H9 (cell line): ENCODE measurements at regions not wholly inside any gene's neighbourhood (a gene's known extent, or its start where the extent isn't known, plus 50 kb on each side); places are given as distances from the start of the nearest gene placed in this dataset.

Experiments
- DNase-seq: peaks from one replicate; pipeline ENCODE4 v3.0.0-alpha.2; 2017
- H2AFZ ChIP-seq: one replicate; pipeline ENCODE4 v1.6.1; 2013; ENCODE audit warnings: mild to moderate bottlenecking, low read length, control low read depth, moderate library complexity
- H2AK5ac ChIP-seq: 2 replicates; pipeline ENCODE4 v1.6.1; 2013; ENCODE audit warnings: low read length, control low read depth, mixed read lengths; ENCODE audit not compliant: insufficient read length
- H2BK120ac ChIP-seq: one replicate; pipeline ENCODE4 v1.6.1; 2013; ENCODE audit warnings: low read depth, mild to moderate bottlenecking, low read length, control low read depth, inconsistent platforms; ENCODE audit not compliant: poor library complexity, severe bottlenecking
- H2BK12ac ChIP-seq: 2 replicates; pipeline ENCODE4 v1.6.1; 2013; ENCODE audit warnings: low read length, control low read depth, mixed read lengths, low read depth; ENCODE audit not compliant: insufficient read length
- H2BK15ac ChIP-seq: 2 replicates; pipeline ENCODE4 v1.6.1; 2013; ENCODE audit warnings: low read depth, low read length, control low read depth
- H2BK20ac ChIP-seq: one replicate; pipeline ENCODE4 v1.6.1; 2013; ENCODE audit warnings: low read depth, mild to moderate bottlenecking, low read length, control low read depth, inconsistent platforms; ENCODE audit not compliant: poor library complexity, severe bottlenecking
- H2BK5ac ChIP-seq: 2 replicates; pipeline ENCODE4 v1.6.1; 2013; ENCODE audit warnings: low read length, control low read depth, mixed read lengths; ENCODE audit not compliant: insufficient read length
- H3K14ac ChIP-seq: 2 replicates; pipeline ENCODE4 v1.6.1; 2013; ENCODE audit warnings: low read length, control low read depth; ENCODE audit not compliant: insufficient read depth
- H3K18ac ChIP-seq: 2 replicates; pipeline ENCODE4 v1.6.1; 2013; ENCODE audit warnings: low read depth, mild to moderate bottlenecking, mixed read lengths, low read length, control low read depth; ENCODE audit not compliant: insufficient read length
- H3K23ac ChIP-seq: 2 replicates; pipeline ENCODE4 v1.6.1; 2013; ENCODE audit warnings: low read length, control low read depth, mixed read lengths, low read depth; ENCODE audit not compliant: insufficient read length
- H3K23me2 ChIP-seq: 2 replicates; pipeline ENCODE4 v1.6.1; 2013; ENCODE audit warnings: low read depth, mild to moderate bottlenecking, mixed read lengths, low read length, control low read depth; ENCODE audit not compliant: insufficient read length, poor library complexity, severe bottlenecking
- H3K27ac ChIP-seq: 2 replicates; pipeline ENCODE4 v1.5.1; 2013; ENCODE audit warnings: low read length, control low read depth, mixed read lengths, low read depth; ENCODE audit not compliant: insufficient read length
- H3K27me3 ChIP-seq: 2 replicates; pipeline ENCODE4 v1.6.1; 2013; ENCODE audit warnings: low read length, control low read depth, inconsistent platforms; ENCODE audit not compliant: insufficient read depth
- H3K4ac ChIP-seq: 2 replicates; pipeline ENCODE4 v1.6.1; 2013; ENCODE audit warnings: low read depth, mild to moderate bottlenecking, control low read depth, inconsistent platforms, low read length, moderate library complexity
- H3K4me1 ChIP-seq: 2 replicates; pipeline ENCODE4 v1.6.1; 2013; ENCODE audit warnings: low read length, control low read depth, inconsistent platforms; ENCODE audit not compliant: insufficient read depth
- H3K4me2 ChIP-seq: 2 replicates; pipeline ENCODE4 v1.6.1; 2013; ENCODE audit warnings: low read length, control low read depth, mixed read lengths; ENCODE audit not compliant: insufficient read length, insufficient read depth
- H3K56ac ChIP-seq: 2 replicates; pipeline ENCODE4 v1.6.1; 2013; ENCODE audit warnings: low read depth, mild to moderate bottlenecking, mixed read lengths, low read length, control low read depth; ENCODE audit not compliant: insufficient read length
- H3K79me1 ChIP-seq: 2 replicates; pipeline ENCODE4 v1.6.1; 2013; ENCODE audit warnings: low read depth, mild to moderate bottlenecking, moderate library complexity, low read length, control low read depth, inconsistent platforms; ENCODE audit not compliant: insufficient read depth, poor library complexity, severe bottlenecking
- H3K79me2 ChIP-seq: 2 replicates; pipeline ENCODE4 v1.6.1; 2013; ENCODE audit warnings: low read length, control low read depth, inconsistent platforms; ENCODE audit not compliant: insufficient read depth
- H3K9ac ChIP-seq: 2 replicates; pipeline ENCODE4 v1.6.1; 2013; ENCODE audit warnings: low read length, control low read depth, mixed read lengths; ENCODE audit not compliant: insufficient read length; ENCODE audit errors: extremely low read depth
- H3K9me3 ChIP-seq: one replicate; pipeline ENCODE4 v1.6.1; 2013; ENCODE audit warnings: low read depth, low read length, inconsistent platforms; ENCODE audit not compliant: control insufficient read depth
- H3T11ph ChIP-seq: one replicate; pipeline ENCODE4 v1.6.1; 2013; ENCODE audit warnings: mild to moderate bottlenecking, low read length, control low read depth, inconsistent platforms
- H4K20me1 ChIP-seq: one replicate; pipeline ENCODE4 v1.6.1; 2013; ENCODE audit not compliant: control insufficient read depth, insufficient read length, insufficient read depth
- H4K5ac ChIP-seq: 2 replicates; pipeline ENCODE4 v1.6.1; 2013; ENCODE audit warnings: low read depth, mild to moderate bottlenecking, mixed read lengths, low read length, control low read depth; ENCODE audit not compliant: insufficient read length
- H4K8ac ChIP-seq: replicated peaks from 2 replicates; pipeline ENCODE4 v1.6.1; 2013; ENCODE audit warnings: low read length, control low read depth, mixed read lengths, low read depth; ENCODE audit not compliant: insufficient read length
- H4K91ac ChIP-seq: 2 replicates; pipeline ENCODE4 v1.6.1; 2013; ENCODE audit warnings: low read depth, mild to moderate bottlenecking, moderate library complexity, mixed read lengths, low read length, control low read depth; ENCODE audit not compliant: insufficient read length
- H3K27ac Mint-ChIP-seq, 3 experiments: 2 replicates in 2 of 3; 3 replicates in 1 of 3; pipeline ENCODE4 v1.8.0; 2020 to 2021; ENCODE audit warnings: mixed read lengths in 3 of 3, mild to moderate bottlenecking in 1 of 3, moderate library complexity in 1 of 3
- H3K27me3 Mint-ChIP-seq: 2 replicates; pipeline ENCODE4 v1.8.0; 2021; ENCODE audit warnings: low read depth, mild to moderate bottlenecking, moderate library complexity, mixed read lengths
- H3K36me3 Mint-ChIP-seq, 3 experiments: 2 replicates in 2 of 3; 3 replicates in 1 of 3; pipeline ENCODE4 v1.8.0; 2020 to 2021; ENCODE audit warnings: low read depth in 3 of 3, mixed read lengths in 3 of 3; ENCODE audit not compliant: insufficient read depth in 1 of 3
- H3K4me1 Mint-ChIP-seq, 2 experiments: 2 replicates each; pipeline ENCODE4 v1.8.0; 2020; ENCODE audit warnings: mixed read lengths in 2 of 2
- H3K4me3 Mint-ChIP-seq, 2 experiments: 2 replicates in 1 of 2; 3 replicates in 1 of 2; pipeline ENCODE4 v1.8.0; 2020 to 2021; ENCODE audit warnings: mild to moderate bottlenecking in 2 of 2, mixed read lengths in 2 of 2, moderate library complexity in 1 of 2
- H3K9me3 Mint-ChIP-seq, 2 experiments: 2 replicates in 1 of 2; 3 replicates in 1 of 2; pipeline ENCODE4 v1.8.0; 2020; ENCODE audit warnings: mild to moderate bottlenecking in 2 of 2, mixed read lengths in 2 of 2, moderate library complexity in 1 of 2
- WGBS: extraction: QIAGEN DNeasy Blood & Tissue Kit; methylation state at CpG from one replicate; pipeline ENCODE4 v1.1.7; 2013; ENCODE audit warnings: missing lambda C conversion rate, low lambda C conversion rate, mixed read lengths; ENCODE audit not compliant: insufficient read length; ENCODE audit errors: extremely low coverage; 5-methylcytosine and 5-hydroxymethylcytosine counted together
- TF ChIP-seq, protein P1 (sequence below): fragments of 200-600 bp; sonication (generic); conservative IDR thresholded peaks from 3 replicates; pipeline ENCODE4 v1.8.0; 2021; ENCODE audit warnings: antibody characterized with exemption, mild to moderate bottlenecking

DNA sequence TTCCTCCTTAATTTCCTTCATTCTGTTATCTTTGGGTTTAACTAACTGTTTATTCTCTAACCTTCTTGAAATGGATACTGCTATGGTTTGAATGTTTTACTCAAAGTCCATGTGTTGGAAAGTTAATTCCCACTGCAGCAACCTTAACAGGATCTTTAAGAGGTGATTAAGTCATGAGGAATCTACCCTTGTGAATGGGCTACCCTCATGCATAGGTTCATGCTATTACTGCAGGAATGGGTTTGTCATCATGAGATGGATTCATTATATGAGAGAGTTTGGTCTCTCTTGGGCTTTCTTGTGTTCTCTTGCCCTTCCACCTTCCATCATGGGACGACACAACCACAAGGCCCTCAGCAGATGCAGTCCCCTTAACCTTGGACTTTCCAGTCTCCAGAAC, 516.9 kb downstream of the ADGRL2 start:
- no peak overlapping the region for H2BK12ac ChIP-seq
- no peak overlapping the region for H4K91ac ChIP-seq
- no peaks in the 10 kb centered on the region for H3K4me1 Mint-ChIP-seq
- no peaks in the 10 kb centered on the region for H3K79me1 ChIP-seq
- H2AK5ac ChIP-seq: no peak overlapping the region
- H3K9me3 ChIP-seq: no peaks in the 10 kb centered on the region
- no peak overlapping the region for H3K23ac ChIP-seq
- TF ChIP-seq, protein P1, sequence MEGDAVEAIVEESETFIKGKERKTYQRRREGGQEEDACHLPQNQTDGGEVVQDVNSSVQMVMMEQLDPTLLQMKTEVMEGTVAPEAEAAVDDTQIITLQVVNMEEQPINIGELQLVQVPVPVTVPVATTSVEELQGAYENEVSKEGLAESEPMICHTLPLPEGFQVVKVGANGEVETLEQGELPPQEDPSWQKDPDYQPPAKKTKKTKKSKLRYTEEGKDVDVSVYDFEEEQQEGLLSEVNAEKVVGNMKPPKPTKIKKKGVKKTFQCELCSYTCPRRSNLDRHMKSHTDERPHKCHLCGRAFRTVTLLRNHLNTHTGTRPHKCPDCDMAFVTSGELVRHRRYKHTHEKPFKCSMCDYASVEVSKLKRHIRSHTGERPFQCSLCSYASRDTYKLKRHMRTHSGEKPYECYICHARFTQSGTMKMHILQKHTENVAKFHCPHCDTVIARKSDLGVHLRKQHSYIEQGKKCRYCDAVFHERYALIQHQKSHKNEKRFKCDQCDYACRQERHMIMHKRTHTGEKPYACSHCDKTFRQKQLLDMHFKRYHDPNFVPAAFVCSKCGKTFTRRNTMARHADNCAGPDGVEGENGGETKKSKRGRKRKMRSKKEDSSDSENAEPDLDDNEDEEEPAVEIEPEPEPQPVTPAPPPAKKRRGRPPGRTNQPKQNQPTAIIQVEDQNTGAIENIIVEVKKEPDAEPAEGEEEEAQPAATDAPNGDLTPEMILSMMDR: no peak
- H2AFZ ChIP-seq: no peak overlapping the region
- no peak overlapping the region for H3K4me3 Mint-ChIP-seq
- H3K27me3 ChIP-seq: no peaks in the 10 kb centered on the region
- H3T11ph ChIP-seq: no peak overlapping the region
- H2BK15ac ChIP-seq: no peak overlapping the region
- no peaks in the 10 kb centered on the region for H3K27me3 Mint-ChIP-seq
- no peak overlapping the region for H4K5ac ChIP-seq
- no peaks in the 10 kb centered on the region for H4K20me1 ChIP-seq
- H3K14ac ChIP-seq: no peak overlapping the region
- no peak overlapping the region for H2BK120ac ChIP-seq
- H3K18ac ChIP-seq: no peak overlapping the region
- H3K56ac ChIP-seq: no peak overlapping the region
- no peak overlapping the region for H3K4ac ChIP-seq
- no peaks in the 10 kb centered on the region for H3K23me2 ChIP-seq
- WGBS: no CpG with 5 or more reads among the region's 1 CpG
- no peaks in the 10 kb centered on the region for H3K79me2 ChIP-seq
- DNase-seq: no peak
- no peak overlapping the region for H3K27ac ChIP-seq
- no peak overlapping the region for H3K4me2 ChIP-seq
- no peak overlapping the region for H3K27ac Mint-ChIP-seq
- no peak overlapping the region for H2BK20ac ChIP-seq
- no peaks in the 10 kb centered on the region for H3K4me1 ChIP-seq
- no peaks in the 10 kb centered on the region; a peak in 1 of 7 replicates for H3K36me3 Mint-ChIP-seq
- no peak overlapping the region for H4K8ac ChIP-seq
- H2BK5ac ChIP-seq: no peak overlapping the region
- H3K9me3 Mint-ChIP-seq: no peaks in the 10 kb centered on the region; a peak in 1 of 5 replicates
- H3K9ac ChIP-seq: no peak overlapping the region
